Neural cell (in vitro differentiated cells): ENCODE measurements at regions not wholly inside any gene's neighbourhood (a gene's known extent, or its start where the extent isn't known, plus 50 kb on each side); places are given as distances from the start of the nearest gene placed in this dataset.

Source experiments
- CTCF ChIP-seq: fragments of 450-650 bp; IDR thresholded peaks from 2 replicates; pipeline ENCODE4 v1.5.1; 2014; ENCODE audit warnings: antibody characterized with exemption, mild to moderate bottlenecking, moderate library complexity; ENCODE audit not compliant: poor library complexity, severe bottlenecking
- EP300 ChIP-seq: fragments of 450-650 bp; conservative IDR thresholded peaks from 2 replicates; pipeline ENCODE4 v1.6.1; 2014; ENCODE audit warnings: antibody characterized with exemption, mild to moderate bottlenecking, moderate library complexity; ENCODE audit not compliant: poor library complexity, severe bottlenecking
- EZH2 ChIP-seq: fragments of 200-600, 300-800 bp; shearing (Covaris generic), sonication (generic); IDR thresholded peaks from 2 replicates; pipeline ENCODE4 v1.6.1; 2014; ENCODE audit warnings: antibody characterized with exemption, low read length, borderline replicate concordance, mild to moderate bottlenecking; ENCODE audit not compliant: insufficient read depth, poor library complexity, severe bottlenecking
- MXI1 ChIP-seq: fragments of 450-650 bp; conservative IDR thresholded peaks from 2 replicates; pipeline ENCODE4 v1.6.1; 2014; ENCODE audit warnings: antibody characterized with exemption, mild to moderate bottlenecking; ENCODE audit not compliant: poor library complexity, severe bottlenecking
- POLR2AphosphoS5 ChIP-seq: IDR thresholded peaks from 2 replicates; pipeline ENCODE4 v1.6.1; 2012

DNA sequence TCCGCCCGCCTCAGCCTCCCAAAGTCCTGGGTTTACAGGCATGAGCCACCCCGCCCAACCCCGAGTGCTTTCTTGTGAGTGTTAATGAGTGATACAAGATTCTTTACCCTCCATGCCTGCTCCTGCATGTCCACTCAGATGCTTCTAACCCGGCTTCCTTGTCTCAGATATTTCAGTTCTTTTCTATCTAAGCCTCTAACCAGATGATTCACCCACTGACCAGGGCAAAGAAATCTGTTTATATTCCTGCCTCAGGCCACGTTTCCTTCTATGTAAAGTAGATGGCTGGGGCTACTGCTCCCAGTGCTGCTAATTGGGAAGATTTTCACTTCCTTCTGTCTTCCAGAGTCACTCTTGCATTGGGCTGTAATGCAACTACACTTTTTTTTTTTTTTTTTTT is 395.1 kb upstream of the ANKRD30A start:
- TF ChIP-seq CTCF = no peak
- TF ChIP-seq POLR2AphosphoS5 = no peak
- TF ChIP-seq EP300 = no peak
- no peak for TF ChIP-seq MXI1
- no peak for TF ChIP-seq EZH2
